Sigmoid colon (tissue), 4 donors: ENCODE measurements at regions not wholly inside any gene's neighbourhood (a gene's known extent, or its start where the extent isn't known, plus 50 kb on each side); places are given as distances from the start of the nearest gene placed in this dataset.

ENCODE experiments used
- CTCF ChIP-seq, 4 experiments: fragments of 450-650 bp in 3 of 4; fragments of 200-600 bp in 1 of 4; IDR thresholded peaks; one replicate each; pipeline ENCODE4 v1.5.1; 2016 to 2019; ENCODE audit warnings: antibody characterized with exemption in 4 of 4, mild to moderate bottlenecking in 3 of 4, moderate library complexity in 2 of 4
- EP300 ChIP-seq, 4 donors: sonication (generic); formaldehyde crosslinking; IDR thresholded peaks; one replicate each; pipeline ENCODE4 v1.6.1; 2017; ENCODE audit warnings: antibody characterized with exemption in 4 of 4
- POLR2A ChIP-seq, 2 donors: fragments of 450-650 bp; IDR thresholded peaks; one replicate each; pipeline ENCODE4 v1.6.1; 2016; ENCODE audit warnings: antibody characterized with exemption in 2 of 2, mild to moderate bottlenecking in 2 of 2, moderate library complexity in 2 of 2
- POLR2AphosphoS5 ChIP-seq, 4 donors: sonication (generic); formaldehyde crosslinking; IDR thresholded peaks; one replicate each; pipeline ENCODE4 v1.6.1; 2017; ENCODE audit warnings: antibody characterized with exemption in 4 of 4

- TF ChIP-seq CTCF (IDR thresholded peaks at IDR 0.05) (no peak), POLR2A (IDR thresholded peaks at IDR 0.05) (no peak), EP300 (IDR thresholded peaks at IDR 0.05) (no peak), POLR2AphosphoS5 (IDR thresholded peaks at IDR 0.05) (peak in 1 of 4 donors; percentile 48)
Observed at GRCh38 chr13:26992951-26993719, 178.5 kb downstream of the USP12 start.
